CD4-positive, alpha-beta T cell treated with Interleukin-15 for 1 hour (primary cell): ENCODE measurements at regions not wholly inside any gene's neighbourhood (a gene's known extent, or its start where the extent isn't known, plus 50 kb on each side); places are given as distances from the start of the nearest gene placed in this dataset.
"Not testable (repeated sequence)": the region's sequence is repeated elsewhere in the genome, so short reads cannot be mapped to it uniquely, and the experiment has no call there.

Experiments
- DNase-seq: peaks from one replicate; pipeline ENCODE4 v3.0.0-alpha.2; 2020

- peak; percentile 76 for DNase-seq
Measured at GRCh38 chr7:6991169-6991611, 165.1 kb upstream of the CCZ1B start.

GRCh38 chr7:6991686-6992085 is 165.6 kb upstream of the CCZ1B start:
- not testable (repeated sequence) for DNase-seq

DNA sequence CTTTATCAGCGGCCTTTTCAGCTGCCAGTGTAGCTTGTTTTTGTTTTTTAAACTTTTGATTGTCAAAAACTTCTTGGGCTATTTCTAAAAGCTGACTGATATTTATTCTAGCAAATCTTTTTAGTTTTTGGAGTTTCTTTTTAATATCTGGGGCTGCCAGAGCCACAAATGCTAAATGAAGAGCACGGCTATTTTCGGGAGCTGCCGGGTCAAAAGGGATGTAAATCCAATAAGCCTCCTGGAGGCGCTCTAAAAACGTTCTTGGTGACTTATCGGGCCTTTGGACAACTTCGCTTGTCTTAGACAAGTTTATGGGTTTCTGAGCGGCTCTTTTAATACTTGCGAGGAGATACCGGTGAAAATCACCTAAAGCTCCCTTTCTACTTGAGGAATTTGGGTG is 166.1 kb upstream of the CCZ1B start:
- DNase-seq = not testable (repeated sequence)

- DNase-seq = not testable (repeated sequence)
Measured at GRCh38 chr7:6995026-6995425, 169.0 kb upstream of the CCZ1B start.

DNA sequence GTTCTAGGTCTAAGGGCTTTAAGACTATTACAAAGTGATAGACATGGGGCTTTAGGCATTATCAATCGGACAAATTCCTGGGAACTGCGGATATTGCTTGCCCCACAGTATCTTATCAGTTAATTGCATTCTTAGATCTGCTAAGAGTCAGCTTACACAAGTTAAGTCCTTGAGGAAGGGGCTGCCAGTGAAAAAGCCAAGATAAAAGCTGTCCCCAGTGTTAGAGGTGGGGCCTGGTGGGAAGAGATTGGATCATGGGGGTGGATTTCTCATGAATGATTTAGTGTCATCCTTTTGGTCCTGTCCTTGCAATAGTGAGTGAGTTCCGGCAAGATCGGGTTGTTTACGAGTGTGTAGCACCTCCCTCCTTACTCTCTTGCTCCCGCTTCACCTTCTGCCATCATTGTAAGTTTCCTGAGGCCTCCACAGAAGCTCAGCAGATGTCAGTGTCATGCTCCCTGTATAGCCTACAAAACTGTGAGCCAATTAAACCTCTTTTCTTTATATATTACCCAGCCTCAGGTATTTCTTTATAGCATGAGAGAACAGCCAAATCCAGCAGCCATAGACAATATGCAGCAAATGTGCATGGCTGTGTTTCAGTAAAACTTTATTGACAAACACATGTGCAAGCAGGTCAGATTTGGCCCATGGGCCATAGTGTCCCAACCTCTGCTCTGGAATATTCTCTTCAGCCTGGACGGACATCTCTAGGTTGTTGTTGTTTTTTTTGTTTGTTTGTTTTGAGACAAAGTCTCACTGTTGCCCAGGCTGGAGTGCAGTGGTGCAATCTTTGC is 169.6 kb upstream of the CCZ1B start:
- not testable (repeated sequence) for DNase-seq

DNA sequence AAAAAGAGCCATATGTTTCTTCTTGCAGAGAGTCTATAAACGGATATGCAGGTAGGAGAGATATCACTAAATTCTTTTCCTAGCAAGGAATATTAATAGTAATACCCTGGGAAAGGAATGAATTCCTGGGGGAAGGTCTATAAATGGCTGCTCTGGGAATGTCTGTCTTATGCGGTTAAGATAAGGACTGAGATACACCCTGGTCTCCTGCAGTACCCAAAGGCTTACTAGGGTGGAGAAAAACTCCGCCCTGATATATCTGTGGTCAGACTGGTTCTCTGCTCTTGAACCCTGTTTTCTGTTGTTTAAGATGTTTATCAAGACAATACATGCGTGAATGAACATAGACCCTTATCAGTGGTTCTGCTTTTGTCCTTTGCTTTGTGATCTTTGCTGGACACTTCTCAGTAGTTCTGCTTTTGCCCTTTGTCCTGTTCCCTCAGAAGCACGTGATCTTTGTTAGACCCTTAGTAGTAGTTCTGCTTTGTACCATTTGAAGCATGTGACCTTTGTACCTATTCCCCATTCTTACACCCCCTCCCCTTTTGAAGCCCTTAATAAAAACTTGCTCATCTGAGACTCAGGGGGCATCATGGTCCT is 173.1 kb upstream of the CCZ1B start:
- DNase-seq = not testable (repeated sequence)

DNA sequence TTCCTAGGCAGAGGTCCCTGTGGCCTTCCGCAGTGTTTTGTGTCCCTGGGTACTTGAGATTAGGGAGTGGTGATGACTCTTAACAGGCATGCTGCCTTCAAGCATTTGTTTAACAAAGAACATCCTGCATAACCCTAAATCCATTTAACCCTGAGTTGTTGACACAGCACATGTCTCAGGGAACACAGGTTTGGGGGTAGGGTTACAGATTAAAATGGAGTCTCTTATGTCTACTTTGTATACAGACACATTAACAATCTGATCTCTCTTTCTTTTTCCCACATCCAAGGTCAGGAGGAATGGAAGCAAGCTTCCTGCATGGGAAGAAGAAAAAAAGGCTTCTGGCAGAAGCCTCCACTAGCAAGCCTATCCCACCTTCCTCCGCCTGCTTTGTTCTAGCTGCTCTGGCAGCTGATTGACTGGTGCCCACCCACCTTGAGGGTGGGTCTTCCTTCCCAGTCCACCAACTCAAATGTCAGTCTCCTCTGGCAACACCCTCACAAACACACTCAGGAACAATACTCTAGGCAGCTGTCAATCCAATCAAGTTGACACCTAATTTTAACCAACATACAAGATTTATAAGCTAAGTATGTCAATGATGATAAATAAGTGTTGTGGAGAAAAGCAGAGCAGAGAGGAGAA is 176.5 kb upstream of the CCZ1B start:
- DNase-seq = no peak

GRCh38 chr7:7005303-7005702 is 177.0 kb upstream of the C1GALT1 start:
- DNase-seq = no peak

GRCh38 chr7:7005949-7006348 is 176.4 kb upstream of the C1GALT1 start:
- not testable (repeated sequence) for DNase-seq

- DNase-seq = not testable (repeated sequence)
Measured at GRCh38 chr7:7011241-7011640, 171.1 kb upstream of the C1GALT1 start.

- not testable (repeated sequence) for DNase-seq
Measured at GRCh38 chr7:7011751-7012150, 170.6 kb upstream of the C1GALT1 start.

- no peak for DNase-seq
Measured at GRCh38 chr7:7014827-7015595, 167.3 kb upstream of the C1GALT1 start.

DNA sequence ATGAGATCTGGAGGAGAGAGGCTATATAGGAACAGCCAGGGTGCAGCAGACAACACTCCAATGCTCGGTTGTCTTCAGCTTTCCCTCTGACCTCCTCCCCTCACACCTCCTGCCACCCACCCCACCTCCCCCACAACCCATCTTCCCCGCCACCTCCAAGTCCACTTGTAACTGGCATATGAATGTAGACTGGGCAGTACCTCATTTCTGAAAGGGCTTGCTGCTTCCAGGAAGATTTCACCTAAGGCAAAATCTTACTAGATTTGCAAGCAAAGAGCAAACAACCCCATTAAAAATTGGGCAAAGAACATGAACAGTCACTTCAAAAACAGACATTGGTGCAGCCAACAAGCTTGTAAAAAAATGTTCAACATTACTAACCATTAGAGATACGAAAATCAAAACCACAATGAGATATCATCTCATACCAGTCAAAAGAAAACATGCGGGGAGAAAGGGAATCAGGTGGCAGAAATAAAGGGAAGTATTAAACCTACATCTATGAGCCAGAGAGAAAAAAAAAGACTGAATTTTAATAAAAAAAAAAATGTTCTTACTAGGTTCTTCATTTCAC is 164.6 kb upstream of the C1GALT1 start:
- DNase-seq = no peak

DNA sequence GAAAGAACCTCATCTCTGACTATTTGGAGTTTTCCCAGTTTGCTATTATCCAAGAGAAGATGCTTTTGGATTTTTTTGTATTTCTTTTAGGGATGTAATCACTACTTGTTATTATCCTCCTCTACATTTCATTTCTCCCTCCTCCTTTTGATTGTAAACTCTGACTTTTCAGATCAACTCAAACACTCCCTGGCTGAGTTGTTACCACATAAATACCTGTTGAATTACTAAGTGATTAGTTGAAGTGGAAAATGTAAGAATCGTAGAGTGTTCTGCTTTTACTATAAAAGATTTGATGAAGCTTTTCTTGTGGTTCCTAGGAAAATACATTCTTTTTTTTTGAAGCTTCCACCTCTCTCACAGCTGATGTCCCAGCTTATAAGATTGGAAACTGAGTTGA is 164.1 kb upstream of the C1GALT1 start:
- no peak for DNase-seq

GRCh38 chr7:7032221-7032620 is 150.1 kb upstream of the C1GALT1 start:
- DNase-seq = no peak

DNA sequence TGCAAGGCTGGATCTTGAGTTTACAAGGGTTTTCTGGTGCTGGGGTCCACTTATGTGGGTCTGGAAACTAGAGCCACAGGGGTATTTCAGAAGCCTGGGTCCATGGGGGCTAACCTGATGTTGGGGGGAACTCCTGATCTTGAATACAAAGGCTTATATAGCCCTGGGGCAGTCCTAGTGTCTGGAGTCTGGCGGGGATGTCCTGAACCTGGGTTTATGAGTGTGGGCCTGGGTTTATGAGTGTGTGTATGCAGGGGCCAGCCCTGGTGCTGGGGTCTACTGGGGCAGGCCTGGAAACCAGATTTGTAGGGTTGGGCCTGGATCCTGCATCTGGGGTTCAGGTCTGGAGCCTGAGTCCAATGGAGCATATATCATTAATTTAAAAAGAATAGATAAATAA is 146.5 kb upstream of the C1GALT1 start:
- no peak for DNase-seq

DNA sequence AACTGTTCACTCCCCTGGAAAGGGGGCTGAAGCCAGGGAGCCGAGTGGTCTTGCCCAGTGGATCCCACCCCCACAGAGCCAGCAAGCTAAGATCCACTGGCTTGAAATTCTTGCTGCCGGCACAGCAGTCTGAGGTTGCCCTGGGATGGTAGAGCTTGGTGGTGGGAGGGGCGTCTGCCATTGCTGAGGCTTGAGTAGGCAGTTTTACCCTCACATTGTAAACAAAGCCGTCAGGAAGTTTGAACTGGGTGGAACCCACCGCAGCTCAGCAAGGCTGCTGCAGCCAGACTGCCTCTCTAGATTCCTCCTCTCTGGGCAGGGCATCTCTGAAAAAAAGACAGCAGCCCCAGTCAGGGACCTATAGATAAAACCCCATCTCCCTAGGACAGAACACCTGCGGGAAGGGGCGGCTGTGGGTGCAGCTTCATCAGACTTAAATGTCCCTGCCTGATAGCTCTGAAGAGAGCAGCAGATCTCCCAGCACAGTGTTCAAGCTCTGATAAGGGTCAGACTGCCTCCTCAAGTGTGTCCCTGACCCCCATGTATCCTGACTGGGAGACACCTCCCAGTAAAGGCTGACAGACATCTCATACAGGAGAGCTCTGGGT is 140.0 kb upstream of the C1GALT1 start:
- not testable (repeated sequence) for DNase-seq

DNA sequence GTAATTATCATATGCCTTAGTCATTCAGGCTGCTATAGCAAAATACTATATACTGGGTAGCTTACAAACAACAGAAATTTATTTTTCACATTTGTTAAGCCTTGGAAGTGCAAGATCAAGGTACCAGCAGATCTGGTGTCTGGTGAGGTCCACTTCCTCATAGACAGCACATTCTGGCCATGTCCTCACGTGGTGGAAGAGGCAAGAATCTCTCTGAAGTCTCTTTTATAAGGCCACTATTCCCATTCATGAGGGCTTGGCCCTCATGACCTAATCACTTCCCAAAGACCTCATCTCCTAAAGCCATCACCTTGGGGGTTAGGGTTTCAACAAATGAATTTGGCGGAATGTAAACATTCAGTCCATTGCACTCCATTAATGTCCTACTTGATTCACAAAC is 137.5 kb upstream of the C1GALT1 start:
- no peak for DNase-seq

DNA sequence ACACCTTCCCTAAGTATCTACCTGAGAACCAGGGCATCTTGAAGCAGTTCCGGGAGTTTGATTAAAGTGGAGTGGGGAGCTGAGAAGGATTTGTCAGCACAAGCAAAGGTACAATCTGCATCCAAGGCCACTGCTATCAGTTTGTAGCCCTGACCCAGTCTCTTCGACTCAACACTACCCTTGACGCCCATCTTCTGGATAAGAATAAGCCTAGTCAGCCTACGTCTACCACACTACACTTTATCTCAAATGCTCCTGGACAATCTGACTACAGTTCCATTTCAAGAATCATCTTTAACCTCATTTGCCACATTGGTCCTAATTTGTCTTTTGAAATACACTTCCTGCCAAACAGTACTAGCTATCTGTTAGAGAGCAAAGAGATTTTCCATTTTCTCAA is 134.1 kb upstream of the C1GALT1 start:
- no peak for DNase-seq

GRCh38 chr7:7051206-7051877 is 131.0 kb upstream of the C1GALT1 start:
- no peak for DNase-seq

GRCh38 chr7:7054252-7054830 is 128.0 kb upstream of the C1GALT1 start:
- DNase-seq = no peak
